ENCODE measurements at regions not wholly inside any gene's neighbourhood (a gene's known extent, or its start where the extent isn't known, plus 50 kb on each side); places are given as distances from the start of the nearest gene placed in this dataset.

- TF ChIP-seq CTCF (IDR thresholded peaks at IDR 0.05): no peak
- no peak overlapping the region for H3K27ac ChIP-seq (ENCODE audit: low read length)
- DNase-seq (no peak), ATAC-seq (no peak)
- H3K36me3 ChIP-seq (ENCODE audit: control insufficient read depth, insufficient read depth, low read length): no peaks in the 10 kb centered on the region
- no peak overlapping the region for H3K4me3 ChIP-seq (ENCODE audit: low read length)
- 73% methylated on average over 2 of the region's 2 CpGs for WGBS (ENCODE audit: insufficient coverage)
- Mint-ChIP-seq H3K27me3 (ENCODE audit: low read depth in 2 of 2) (no peaks in the 10 kb centered on the region), H3K4me3 (no peak overlapping the region), H3K9me3 (peaks cover 8 to 27% of the 10 kb centered on the region in 2 donors), H3K4me1 (no peaks in the 10 kb centered on the region), H3K27ac (no peak overlapping the region), H3K36me3 (no peaks in the 10 kb centered on the region)
- H3K9me3 ChIP-seq (ENCODE audit: control insufficient read depth, insufficient read depth, low read length): no peaks in the 10 kb centered on the region
- H3K4me1 ChIP-seq (ENCODE audit: control insufficient read depth, insufficient read depth, low read length): no peaks in the 10 kb centered on the region
- intact Hi-C loops (cut with micrococcal nuclease): no loop called here
- H3K27me3 ChIP-seq (ENCODE audit: control insufficient read depth, insufficient read depth, low read length): no peaks in the 10 kb centered on the region
Observed at GRCh38 chr2:78035804-78036203, 513.6 kb upstream of the LRRTM4 start.

- H3K9me3 Mint-ChIP-seq: peaks cover 20 to 41% of the 10 kb centered on the region in 2 donors
- peaks cover 51% of the 10 kb centered on the region for H3K36me3 Mint-ChIP-seq
- Histone ChIP-seq H3K4me3 (ENCODE audit: low read length) (no peak overlapping the region), H3K27me3 (ENCODE audit: control insufficient read depth, insufficient read depth, low read length) (no peaks in the 10 kb centered on the region), H3K4me1 (ENCODE audit: control insufficient read depth, insufficient read depth, low read length) (no peaks in the 10 kb centered on the region), H3K27ac (ENCODE audit: low read length) (no peak overlapping the region), H3K36me3 (ENCODE audit: control insufficient read depth, insufficient read depth, low read length) (no peaks in the 10 kb centered on the region), H3K9me3 (ENCODE audit: control insufficient read depth, insufficient read depth, low read length) (peaks cover 4% of the 10 kb centered on the region)
- H3K27me3 Mint-ChIP-seq (ENCODE audit: low read depth in 2 of 2): no peaks in the 10 kb centered on the region
- TF ChIP-seq CTCF (IDR thresholded peaks at IDR 0.05): no peak
- no peak overlapping the region for H3K4me3 Mint-ChIP-seq
- ATAC-seq: no peak
- no CpG with 5 or more reads among the region's 5 CpGs for WGBS (ENCODE audit: insufficient coverage)
- no peaks in the 10 kb centered on the region for H3K4me1 Mint-ChIP-seq
- DNase-seq: no peak
- no peak overlapping the region for H3K27ac Mint-ChIP-seq
- intact Hi-C loops (cut with micrococcal nuclease): no loop called here
Observed at GRCh38 chr2:78051480-78051879, 529.3 kb upstream of the LRRTM4 start.

- ATAC-seq (no peak), DNase-seq (no peak)
- Mint-ChIP-seq H3K4me1 (no peaks in the 10 kb centered on the region), H3K4me3 (no peak overlapping the region), H3K27me3 (ENCODE audit: low read depth in 2 of 2) (no peaks in the 10 kb centered on the region), H3K27ac (no peak overlapping the region), H3K9me3 (peaks cover 15 to 33% of the 10 kb centered on the region in 2 donors), H3K36me3 (peaks cover 24% of the 10 kb centered on the region)
- no peak overlapping the region for H3K4me3 ChIP-seq (ENCODE audit: low read length)
- no peak for TF ChIP-seq CTCF (IDR thresholded peaks at IDR 0.05)
- intact Hi-C loops (cut with micrococcal nuclease): no loop called here
- no peaks in the 10 kb centered on the region for H3K27me3 ChIP-seq (ENCODE audit: control insufficient read depth, insufficient read depth, low read length)
- H3K27ac ChIP-seq (ENCODE audit: low read length): no peak overlapping the region
- H3K36me3 ChIP-seq (ENCODE audit: control insufficient read depth, insufficient read depth, low read length): no peaks in the 10 kb centered on the region
- H3K4me1 ChIP-seq (ENCODE audit: control insufficient read depth, insufficient read depth, low read length): no peaks in the 10 kb centered on the region
- H3K9me3 ChIP-seq (ENCODE audit: control insufficient read depth, insufficient read depth, low read length): peaks cover 21% of the 10 kb centered on the region
Observed at GRCh38 chr2:78056976-78057375, 534.8 kb upstream of the LRRTM4 start.

- 98% methylated on average over 2 of the region's 2 CpGs for WGBS (ENCODE audit: insufficient coverage)
- Mint-ChIP-seq H3K4me3 (no peak overlapping the region), H3K36me3 (peaks cover 11% of the 10 kb centered on the region), H3K9me3 (peaks cover 14 to 28% of the 10 kb centered on the region in 2 donors), H3K4me1 (no peaks in the 10 kb centered on the region), H3K27ac (no peak overlapping the region), H3K27me3 (ENCODE audit: low read depth in 2 of 2) (no peaks in the 10 kb centered on the region)
- Histone ChIP-seq H3K27ac (ENCODE audit: low read length) (no peak overlapping the region), H3K9me3 (ENCODE audit: control insufficient read depth, insufficient read depth, low read length) (peaks cover 18% of the 10 kb centered on the region), H3K4me1 (ENCODE audit: control insufficient read depth, insufficient read depth, low read length) (no peaks in the 10 kb centered on the region), H3K27me3 (ENCODE audit: control insufficient read depth, insufficient read depth, low read length) (no peaks in the 10 kb centered on the region), H3K4me3 (ENCODE audit: low read length) (no peak overlapping the region), H3K36me3 (ENCODE audit: control insufficient read depth, insufficient read depth, low read length) (no peaks in the 10 kb centered on the region)
- intact Hi-C loops (cut with micrococcal nuclease): no loop called here
- TF ChIP-seq CTCF (IDR thresholded peaks at IDR 0.05): no peak
- ATAC-seq (no peak), DNase-seq (no peak)
Observed at GRCh38 chr2:78061301-78061700, 539.1 kb upstream of the LRRTM4 start.

Data from natural killer cell (primary cell).